Activated naive CD8-positive, alpha-beta T cell treated with anti-CD3 and anti-CD28 coated beads, Interleukin-2, amount 10 ng/mL, durations not matched to agents 7 days and 5 days (primary cell): ENCODE measurements at regions not wholly inside any gene's neighbourhood (a gene's known extent, or its start where the extent isn't known, plus 50 kb on each side); places are given as distances from the start of the nearest gene placed in this dataset.

ENCODE experiments used
- ATAC-seq: fragments of 150-1000 bp; cut with Tn5 transposase; one replicate; pipeline ENCODE4 v1.10.0; 2021; ENCODE audit warnings: low read depth, moderate library complexity
- POLR2A ChIA-PET: fragments of 350-600 bp; sonication (Branson Sonifier 250); formaldehyde crosslinking; loops from one replicate; lab custom pipeline; 2021; ENCODE audit warnings: antibody characterized with exemption; lab: Charles Lee
- DNase-seq: peaks from one replicate; pipeline ENCODE4 v3.0.0; 2021
- H3K27ac Mint-ChIP-seq: one replicate; pipeline ENCODE4 v1.8.0; 2022; ENCODE audit warnings: mild to moderate bottlenecking, mixed read lengths
- H3K27me3 Mint-ChIP-seq: one replicate; pipeline ENCODE4 v1.8.0; 2022; ENCODE audit warnings: mild to moderate bottlenecking, moderate library complexity, mixed read lengths
- H3K36me3 Mint-ChIP-seq: one replicate; pipeline ENCODE4 v1.8.0; 2021; ENCODE audit warnings: mild to moderate bottlenecking, mixed read lengths
- H3K4me1 Mint-ChIP-seq: one replicate; pipeline ENCODE4 v1.8.0; 2021; ENCODE audit warnings: mixed read lengths
- H3K4me3 Mint-ChIP-seq: one replicate; pipeline ENCODE4 v1.8.0; 2022; ENCODE audit warnings: mild to moderate bottlenecking, moderate library complexity, mixed read lengths
- H3K9me3 Mint-ChIP-seq: one replicate; pipeline ENCODE4 v1.8.0; 2021; ENCODE audit warnings: mixed read lengths

DNA sequence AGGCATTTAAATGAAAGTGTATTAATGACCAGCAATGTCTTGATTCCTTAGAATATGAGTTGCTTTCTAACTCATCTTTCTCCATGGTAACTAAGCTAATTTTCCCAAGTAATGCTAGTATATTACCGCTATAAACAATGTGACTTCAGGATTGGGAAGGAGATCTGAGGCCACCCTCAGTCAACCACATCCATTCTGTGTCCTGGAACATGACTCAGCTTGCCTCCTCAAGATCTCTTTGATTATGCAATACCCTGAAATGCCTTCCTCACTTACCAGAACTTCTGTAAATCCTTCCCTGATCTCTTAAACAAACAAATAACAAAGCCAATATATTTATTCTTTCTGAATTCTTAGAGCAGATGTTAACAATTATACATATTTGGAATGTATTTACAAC, 1495.5 kb downstream of the PCDH18 start:
- Mint-ChIP-seq H3K4me3 (no peak overlapping the region), H3K36me3 (no peaks in the 10 kb centered on the region), H3K9me3 (no peaks in the 10 kb centered on the region), H3K27ac (no peak overlapping the region), H3K4me1 (no peaks in the 10 kb centered on the region), H3K27me3 (no peaks in the 10 kb centered on the region)
- DNase-seq (no peak), ATAC-seq (no peak)
- POLR2A ChIA-PET: no interaction called here

DNA sequence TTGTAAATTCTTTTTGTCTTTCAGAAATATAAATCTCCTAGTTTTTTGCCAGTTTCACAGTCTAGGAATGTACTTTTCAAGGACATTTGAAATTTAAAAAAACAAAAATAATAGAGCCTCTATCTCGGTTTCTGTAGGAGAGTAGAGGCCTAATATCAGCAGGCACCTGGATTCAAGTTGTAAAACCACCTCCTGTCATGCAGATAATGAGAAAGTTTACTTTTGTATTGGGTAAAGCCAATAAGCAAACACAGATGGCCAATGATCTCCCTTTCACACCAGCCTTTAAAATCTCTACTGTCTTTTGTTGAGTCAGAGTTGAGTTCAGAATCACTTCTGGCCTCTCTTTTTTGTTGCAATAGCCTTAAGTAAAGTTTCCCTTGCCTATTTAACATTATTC, 1499.9 kb downstream of the PCDH18 start:
- H3K4me1 Mint-ChIP-seq: no peaks in the 10 kb centered on the region
- DNase-seq (no peak), ATAC-seq (no peak)
- H3K4me3 Mint-ChIP-seq: no peak overlapping the region
- H3K27ac Mint-ChIP-seq: no peak overlapping the region
- H3K9me3 Mint-ChIP-seq: no peaks in the 10 kb centered on the region
- H3K36me3 Mint-ChIP-seq: no peaks in the 10 kb centered on the region
- H3K27me3 Mint-ChIP-seq: no peaks in the 10 kb centered on the region
- POLR2A ChIA-PET: no interaction called here

DNA sequence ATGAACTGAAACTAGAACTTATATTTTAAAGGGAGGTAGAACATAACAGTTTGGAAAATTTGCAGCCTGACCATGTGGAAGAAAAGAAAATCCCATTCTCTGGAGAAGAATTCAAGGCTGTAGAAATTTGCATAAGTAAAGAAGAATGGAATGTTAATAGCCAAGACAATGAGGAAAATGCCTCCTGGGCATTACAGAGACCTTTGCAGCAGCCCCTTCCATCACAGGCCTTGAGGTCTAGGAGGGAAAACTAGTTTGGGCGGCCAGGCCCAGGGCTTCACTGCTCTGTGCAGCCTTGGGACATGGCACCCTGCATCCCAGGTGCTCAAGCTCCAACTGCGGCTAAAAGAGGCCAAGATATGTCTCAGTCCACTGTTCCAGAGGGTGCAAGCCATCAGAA, 1506.8 kb downstream of the PCDH18 start:
- no peak for ATAC-seq
- no peak overlapping the region for H3K4me3 Mint-ChIP-seq
- H3K9me3 Mint-ChIP-seq: peaks cover 8% of the 10 kb centered on the region
- no peaks in the 10 kb centered on the region for H3K4me1 Mint-ChIP-seq
- no peaks in the 10 kb centered on the region for H3K27me3 Mint-ChIP-seq
- DNase-seq: no peak
- POLR2A ChIA-PET: no interaction called here
- no peaks in the 10 kb centered on the region for H3K36me3 Mint-ChIP-seq
- no peak overlapping the region for H3K27ac Mint-ChIP-seq

DNA sequence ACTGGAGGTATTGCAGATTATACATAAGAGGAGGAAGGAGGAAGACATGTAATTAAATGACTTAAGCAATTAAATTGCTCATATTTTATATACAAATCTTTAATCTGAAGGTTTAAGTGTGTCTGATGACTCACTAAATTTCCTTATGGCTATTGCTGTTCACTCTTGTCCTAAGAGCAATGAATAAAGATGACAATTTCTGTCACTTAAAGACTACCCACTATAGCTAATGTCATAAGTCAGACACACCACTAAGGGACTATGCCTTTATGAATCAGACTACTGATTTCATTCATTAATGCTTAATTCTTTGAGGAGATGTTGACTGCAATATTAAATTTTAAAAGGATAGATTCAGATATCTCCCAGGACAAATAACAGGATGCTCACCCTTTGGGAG, 1514.7 kb downstream of the PCDH18 start:
- H3K27ac Mint-ChIP-seq: no peak overlapping the region
- H3K4me1 Mint-ChIP-seq: no peaks in the 10 kb centered on the region
- H3K36me3 Mint-ChIP-seq: no peaks in the 10 kb centered on the region
- ATAC-seq (no peak), DNase-seq (no peak)
- H3K4me3 Mint-ChIP-seq: no peak overlapping the region
- no peaks in the 10 kb centered on the region for H3K27me3 Mint-ChIP-seq
- no peaks in the 10 kb centered on the region for H3K9me3 Mint-ChIP-seq
- POLR2A ChIA-PET: no interaction called here

DNA sequence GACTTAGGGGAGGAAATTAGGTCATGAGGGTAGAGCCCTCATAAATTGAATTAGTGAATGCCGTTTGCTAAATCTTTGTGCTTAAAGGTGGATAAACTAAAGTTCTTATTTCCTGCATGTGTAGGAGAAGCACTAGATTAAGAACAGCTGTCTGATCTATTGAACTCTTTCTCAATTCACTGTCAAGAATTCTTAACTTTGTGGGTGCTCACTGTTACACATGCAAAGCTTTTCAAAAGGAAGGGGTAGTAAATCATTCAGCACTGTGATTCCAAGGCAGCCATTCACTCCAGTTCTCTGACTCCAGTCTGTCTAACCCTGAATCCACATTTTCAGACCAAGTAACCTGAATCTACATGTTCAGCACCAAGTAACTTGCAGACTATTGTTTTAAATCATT, 1520.1 kb downstream of the PCDH18 start:
- Mint-ChIP-seq H3K4me3 (no peak overlapping the region), H3K27ac (no peak overlapping the region), H3K27me3 (no peaks in the 10 kb centered on the region), H3K4me1 (no peaks in the 10 kb centered on the region), H3K36me3 (no peaks in the 10 kb centered on the region), H3K9me3 (no peaks in the 10 kb centered on the region)
- ATAC-seq (no peak), DNase-seq (no peak)
- POLR2A ChIA-PET: no interaction called here

DNA sequence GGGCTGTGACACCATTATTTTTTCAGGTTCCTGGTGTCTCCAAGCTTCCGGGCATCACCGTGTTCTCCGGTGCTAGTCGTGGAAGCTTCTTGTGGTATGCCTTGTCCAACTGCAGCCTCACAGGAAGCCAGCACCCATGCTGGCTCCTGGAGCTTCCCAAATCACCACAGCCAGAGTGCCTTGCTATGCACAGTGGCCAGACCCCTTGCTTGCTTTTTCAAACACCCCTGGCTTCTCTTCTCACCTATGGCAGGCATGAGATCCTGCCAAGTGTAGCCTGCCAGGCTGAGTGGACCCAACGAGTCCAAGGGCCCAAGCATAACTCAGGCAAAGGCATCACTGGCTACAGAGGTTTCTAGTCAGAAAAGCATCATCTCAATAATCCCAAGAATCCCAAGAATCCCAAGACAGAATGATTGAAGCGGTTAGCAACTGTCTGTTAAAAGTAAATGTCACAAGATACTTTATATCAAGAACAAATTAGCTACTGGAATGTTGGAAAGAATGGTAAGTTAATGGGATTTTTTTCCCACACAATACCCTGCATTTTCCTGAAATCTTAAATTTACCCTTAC, 1522.9 kb downstream of the PCDH18 start:
- no peaks in the 10 kb centered on the region for H3K27me3 Mint-ChIP-seq
- H3K9me3 Mint-ChIP-seq: peaks cover 1% of the 10 kb centered on the region
- no peaks in the 10 kb centered on the region for H3K36me3 Mint-ChIP-seq
- no peak overlapping the region for H3K27ac Mint-ChIP-seq
- POLR2A ChIA-PET: no interaction called here
- H3K4me1 Mint-ChIP-seq: no peaks in the 10 kb centered on the region
- no peak overlapping the region for H3K4me3 Mint-ChIP-seq
- DNase-seq (no peak), ATAC-seq (no peak)

DNA sequence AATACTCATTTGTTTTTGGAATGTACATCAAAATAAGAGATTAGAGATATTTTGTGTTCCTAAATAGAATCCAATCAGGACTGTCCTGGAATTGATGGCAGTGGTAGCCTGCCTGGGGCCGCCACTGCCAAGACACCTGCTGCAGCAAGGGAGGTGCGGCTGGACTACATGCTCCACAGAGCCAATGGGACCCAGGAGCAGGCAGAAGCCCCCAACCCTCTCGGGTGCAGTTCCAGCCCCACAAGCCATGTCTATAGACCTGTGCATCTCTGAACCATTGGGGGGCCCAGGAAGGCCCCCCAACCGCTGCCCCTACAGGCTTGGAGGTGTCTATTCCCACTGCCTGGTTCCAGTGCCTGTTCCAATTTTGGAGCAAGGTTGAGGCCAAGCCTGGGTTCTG, 1524.3 kb downstream of the PCDH18 start:
- Mint-ChIP-seq H3K27ac (no peak overlapping the region), H3K4me3 (no peak overlapping the region), H3K9me3 (peaks cover 1% of the 10 kb centered on the region), H3K27me3 (no peaks in the 10 kb centered on the region), H3K36me3 (no peaks in the 10 kb centered on the region), H3K4me1 (no peaks in the 10 kb centered on the region)
- ATAC-seq: no peak
- DNase-seq: no peak
- POLR2A ChIA-PET: no interaction called here

DNA sequence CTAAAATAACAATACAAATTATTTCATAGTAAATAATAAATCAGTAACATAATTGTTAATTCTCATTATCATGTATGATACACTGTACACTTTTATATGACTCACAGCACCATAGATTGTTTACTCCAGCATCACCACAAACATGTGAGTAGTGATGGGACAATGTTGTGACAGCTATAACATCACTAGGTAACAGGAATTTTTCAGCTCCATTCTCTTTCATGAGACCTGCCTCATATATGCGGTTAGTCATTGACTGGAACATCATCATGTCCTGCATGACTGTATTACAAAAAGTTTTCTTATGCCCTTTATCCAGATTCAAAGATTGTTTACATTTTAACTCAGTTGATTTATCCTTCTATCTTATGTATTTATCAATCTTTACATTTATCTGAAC, 1530.0 kb downstream of the PCDH18 start:
- no peak overlapping the region for H3K27ac Mint-ChIP-seq
- POLR2A ChIA-PET: no interaction called here
- DNase-seq: no peak

DNA sequence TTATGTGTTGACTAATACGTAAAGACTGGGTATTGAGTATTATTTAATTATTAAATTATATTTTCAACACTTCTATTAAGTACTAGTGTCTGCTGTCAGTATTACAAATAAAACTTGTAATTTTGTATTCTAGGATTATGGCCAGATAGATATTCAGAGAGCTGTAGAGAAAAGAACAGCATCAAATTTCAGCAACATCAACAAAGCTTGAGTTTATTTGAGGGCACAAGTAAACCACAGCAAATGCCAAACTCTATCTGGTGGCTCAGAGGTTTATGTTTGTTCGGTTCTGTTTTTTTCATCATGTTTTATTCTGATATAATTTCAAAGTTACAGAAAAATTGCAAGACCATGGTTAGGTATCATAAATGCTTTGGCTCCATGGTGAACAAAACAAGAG, 1530.5 kb downstream of the PCDH18 start:
- Mint-ChIP-seq H3K9me3 (peaks cover 1% of the 10 kb centered on the region), H3K27me3 (no peaks in the 10 kb centered on the region), H3K4me1 (no peaks in the 10 kb centered on the region), H3K4me3 (no peak overlapping the region), H3K27ac (no peak overlapping the region), H3K36me3 (no peaks in the 10 kb centered on the region)
- POLR2A ChIA-PET: no interaction called here
- DNase-seq: no peak
- ATAC-seq: no peak

More for the DNA sequence above, 1530.0 kb downstream of the PCDH18 start:
- Mint-ChIP-seq H3K27me3 (no peaks in the 10 kb centered on the region), H3K4me3 (no peak overlapping the region), H3K36me3 (no peaks in the 10 kb centered on the region), H3K9me3 (peaks cover 1% of the 10 kb centered on the region), H3K4me1 (no peaks in the 10 kb centered on the region)
- ATAC-seq: no peak

DNA sequence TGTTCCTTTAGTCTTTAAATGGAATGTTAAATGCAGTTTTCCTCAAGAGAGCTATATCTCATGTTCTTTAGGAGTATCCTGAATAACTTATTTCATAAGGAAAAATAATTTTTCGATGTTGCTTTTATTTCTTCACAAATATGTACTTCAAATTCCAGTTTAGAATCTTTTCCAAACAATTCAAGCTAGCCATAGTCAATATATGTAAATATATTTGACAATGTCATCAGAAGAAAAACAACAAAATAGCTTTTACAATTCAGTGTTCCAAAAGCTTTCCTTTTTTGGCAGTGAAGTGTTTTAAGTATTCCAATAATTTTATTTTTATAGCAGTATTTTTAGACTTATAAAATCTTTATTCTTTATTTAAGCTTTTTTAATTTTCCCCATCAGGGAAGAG, 1532.0 kb downstream of the PCDH18 start:
- ATAC-seq: no peak
- Mint-ChIP-seq H3K27me3 (no peaks in the 10 kb centered on the region), H3K9me3 (peaks cover 1% of the 10 kb centered on the region), H3K27ac (no peak overlapping the region), H3K4me1 (no peaks in the 10 kb centered on the region), H3K4me3 (no peak overlapping the region), H3K36me3 (no peaks in the 10 kb centered on the region)
- no peak for DNase-seq
- POLR2A ChIA-PET: no interaction called here

DNA sequence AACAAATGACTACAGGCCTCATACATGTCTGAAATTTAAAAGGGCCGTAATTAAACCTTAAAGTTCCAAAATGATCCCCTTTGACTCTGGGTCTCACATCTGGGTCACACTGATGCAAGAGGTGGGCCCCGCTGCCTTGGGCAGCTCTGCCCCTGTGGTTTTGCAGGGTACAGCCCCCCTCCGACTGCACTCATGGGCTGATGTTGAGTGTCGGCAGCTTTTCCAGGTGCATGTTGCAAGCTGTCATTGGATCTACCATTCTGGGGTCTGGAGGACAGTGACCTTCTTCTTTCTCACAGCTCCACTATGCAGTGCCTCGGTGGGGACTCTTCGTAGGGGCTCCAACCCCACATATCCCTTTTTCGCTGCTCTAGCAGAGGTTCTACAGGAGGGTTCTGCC, 1537.9 kb downstream of the PCDH18 start:
- POLR2A ChIA-PET: no interaction called here
- H3K4me3 Mint-ChIP-seq: no peak overlapping the region
- H3K27me3 Mint-ChIP-seq: no peaks in the 10 kb centered on the region
- no peak for DNase-seq
- H3K27ac Mint-ChIP-seq: no peak overlapping the region
- H3K9me3 Mint-ChIP-seq: no peaks in the 10 kb centered on the region
- no peak for ATAC-seq
- no peaks in the 10 kb centered on the region for H3K36me3 Mint-ChIP-seq
- no peaks in the 10 kb centered on the region for H3K4me1 Mint-ChIP-seq

DNA sequence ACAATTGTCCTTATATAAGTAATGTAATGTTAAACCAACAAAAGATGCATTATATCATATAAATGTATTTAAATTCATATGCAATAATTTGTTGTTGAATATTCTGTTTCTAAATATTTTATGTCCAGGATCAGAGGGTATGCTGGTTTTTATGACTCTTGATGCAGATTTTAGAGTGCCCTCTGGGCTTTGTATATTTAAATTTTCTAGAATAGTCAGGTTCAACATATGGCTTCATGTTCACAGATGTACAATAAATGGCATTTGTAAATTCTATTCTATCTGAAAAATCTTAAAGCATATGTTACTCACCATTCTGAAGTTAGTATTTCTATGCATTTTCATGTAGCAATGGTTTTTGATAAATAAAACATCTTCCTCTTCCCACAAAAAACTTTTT, 1555.4 kb downstream of the PCDH18 start:
- H3K27me3 Mint-ChIP-seq: no peaks in the 10 kb centered on the region
- H3K4me1 Mint-ChIP-seq: no peaks in the 10 kb centered on the region

DNA sequence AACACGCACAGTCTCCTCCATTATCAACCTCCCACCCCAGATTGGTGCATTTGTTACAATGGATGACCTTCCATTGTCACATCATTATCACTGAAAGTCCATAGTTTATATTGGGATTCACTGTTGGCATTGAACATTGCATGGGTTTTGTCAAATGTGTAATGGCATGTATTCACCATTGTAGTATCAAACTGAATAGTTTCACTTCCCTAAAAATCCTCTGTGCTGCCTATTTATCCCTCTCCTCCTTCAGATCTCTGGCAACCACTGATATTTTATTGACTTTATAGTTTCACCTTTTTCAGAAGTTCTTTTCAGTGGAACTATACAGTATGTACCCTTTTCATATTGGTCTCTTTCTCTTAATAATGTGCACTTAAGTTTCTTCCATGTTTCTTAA, 1565.4 kb downstream of the PCDH18 start:
- POLR2A ChIA-PET: no interaction called here
- no peak overlapping the region for H3K27ac Mint-ChIP-seq
- ATAC-seq: no peak
- H3K4me3 Mint-ChIP-seq: no peak overlapping the region
- no peaks in the 10 kb centered on the region for H3K4me1 Mint-ChIP-seq
- peaks cover 2% of the 10 kb centered on the region for H3K9me3 Mint-ChIP-seq
- no peak for DNase-seq
- no peaks in the 10 kb centered on the region for H3K27me3 Mint-ChIP-seq
- no peaks in the 10 kb centered on the region for H3K36me3 Mint-ChIP-seq

More for the DNA sequence above, 1555.4 kb downstream of the PCDH18 start:
- DNase-seq: no peak
- no peak overlapping the region for H3K4me3 Mint-ChIP-seq
- peaks cover 1% of the 10 kb centered on the region for H3K9me3 Mint-ChIP-seq
- H3K36me3 Mint-ChIP-seq: no peaks in the 10 kb centered on the region
- H3K27ac Mint-ChIP-seq: no peak overlapping the region
- ATAC-seq: no peak
- POLR2A ChIA-PET: no interaction called here

DNA sequence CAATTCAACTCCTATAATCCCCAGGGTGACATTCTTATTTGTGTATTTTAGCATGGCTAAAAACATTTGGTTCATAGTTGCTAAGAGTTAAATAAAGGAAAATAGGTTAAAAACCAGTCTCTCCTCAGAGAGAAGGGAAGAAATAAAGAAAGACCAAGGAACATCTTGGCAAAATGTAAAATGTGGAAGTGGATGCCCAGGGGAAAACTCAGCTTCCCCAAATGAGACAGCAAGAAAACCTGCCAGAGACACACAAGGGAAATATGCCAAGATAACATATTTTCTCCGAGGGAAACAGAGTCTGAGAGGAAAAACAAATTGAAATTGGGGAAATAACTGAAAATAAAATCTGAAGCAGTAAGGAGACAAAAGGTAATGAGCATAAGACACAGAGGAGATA, 1569.3 kb downstream of the PCDH18 start:
- Mint-ChIP-seq H3K27ac (no peak overlapping the region), H3K4me1 (no peaks in the 10 kb centered on the region), H3K4me3 (no peak overlapping the region), H3K9me3 (no peaks in the 10 kb centered on the region), H3K27me3 (no peaks in the 10 kb centered on the region), H3K36me3 (no peaks in the 10 kb centered on the region)
- no peak for DNase-seq
- POLR2A ChIA-PET: no interaction called here
- no peak for ATAC-seq

DNA sequence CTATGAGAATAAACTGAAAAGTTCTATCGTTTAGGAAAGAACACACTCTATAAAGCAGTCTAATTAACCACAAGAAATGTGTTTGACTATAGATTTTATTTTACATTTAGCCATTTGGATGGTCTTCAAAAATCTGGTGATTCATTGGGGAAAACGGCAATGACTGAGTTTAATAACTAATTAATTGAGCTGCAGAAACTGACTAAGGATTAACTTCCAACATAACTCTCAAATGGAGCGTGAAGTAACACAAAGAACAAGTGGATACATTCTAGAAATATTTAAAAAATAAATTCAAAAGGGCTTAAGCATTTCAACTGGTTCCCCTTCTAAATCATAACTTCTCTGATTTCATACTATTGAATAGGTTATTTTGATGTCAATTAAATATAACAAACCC, 1582.4 kb downstream of the PCDH18 start:
- DNase-seq (no peak), ATAC-seq (no peak)
- no peaks in the 10 kb centered on the region for H3K27me3 Mint-ChIP-seq
- H3K27ac Mint-ChIP-seq: no peak overlapping the region
- H3K4me3 Mint-ChIP-seq: no peak overlapping the region
- no peaks in the 10 kb centered on the region for H3K4me1 Mint-ChIP-seq
- POLR2A ChIA-PET: no interaction called here
- H3K9me3 Mint-ChIP-seq: peaks cover 3% of the 10 kb centered on the region
- H3K36me3 Mint-ChIP-seq: no peaks in the 10 kb centered on the region
